ENCODE measurements at regions not wholly inside any gene's neighbourhood (a gene's known extent, or its start where the extent isn't known, plus 50 kb on each side); places are given as distances from the start of the nearest gene placed in this dataset.

DNA sequence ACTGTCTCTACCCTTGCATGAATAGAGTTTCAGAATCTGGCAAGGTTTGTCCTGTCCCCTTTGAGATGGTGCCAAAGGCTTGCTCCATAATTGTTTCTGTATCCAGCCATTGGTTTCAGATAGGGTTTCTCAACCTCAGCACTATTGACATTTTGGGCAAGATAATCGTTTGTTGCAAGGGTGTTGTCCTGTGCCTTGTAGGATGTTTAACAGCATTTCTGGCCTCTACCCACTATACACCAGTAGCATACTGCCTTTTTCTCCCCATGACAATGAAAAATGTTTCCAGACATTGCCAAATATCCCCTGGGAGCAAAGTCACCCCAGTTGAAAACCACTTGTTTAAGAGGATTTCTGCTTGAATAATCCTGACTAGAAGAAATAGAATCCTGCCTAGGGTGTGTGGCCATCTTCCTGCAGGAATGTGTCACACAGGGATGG, 126.8 kb downstream of the CDC42EP3 start:
- DNase-seq (ENCODE audit: low read depth) = no peak

DNA sequence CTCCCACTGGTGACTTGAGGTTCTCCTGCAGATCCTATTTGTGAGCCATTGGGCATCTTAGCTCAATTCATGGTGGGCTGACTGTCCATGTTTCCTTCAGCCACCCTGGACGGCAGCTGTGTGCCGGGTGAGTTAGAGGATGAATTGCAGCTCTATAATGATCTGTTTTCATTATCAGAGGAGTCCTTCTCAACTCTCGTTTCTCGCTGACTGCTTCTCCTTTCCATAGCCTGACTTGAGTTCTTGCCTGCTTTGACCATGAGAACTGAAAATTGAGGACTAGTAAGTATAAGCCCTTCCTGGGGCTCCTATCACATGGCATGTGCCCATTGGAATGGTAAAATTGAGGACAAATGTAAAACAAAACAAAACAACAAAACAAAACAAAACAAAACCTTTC, 121.8 kb downstream of the CDC42EP3 start:
- no peak for DNase-seq (ENCODE audit: low read depth)

DNA sequence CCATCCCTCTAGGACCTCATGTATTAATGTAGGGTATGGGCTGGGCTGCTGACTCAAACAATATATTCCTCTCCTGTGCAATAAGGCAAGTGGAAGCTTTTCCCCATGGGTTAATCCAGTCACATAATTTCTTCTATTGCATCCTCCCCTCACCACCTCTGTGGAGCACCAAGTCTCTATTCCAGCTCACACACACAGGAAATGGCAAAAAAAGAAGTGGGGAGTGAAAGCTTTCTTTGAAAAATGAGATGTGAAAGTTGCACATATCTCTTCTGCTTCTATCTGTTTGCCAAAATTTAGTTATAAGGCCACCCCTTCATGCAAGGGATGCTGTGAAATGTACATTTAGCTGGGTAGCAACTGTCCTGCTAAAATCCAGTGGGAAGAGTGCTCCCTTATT, 121.3 kb downstream of the CDC42EP3 start:
- DNase-seq (ENCODE audit: low read depth) = no peak

DNA sequence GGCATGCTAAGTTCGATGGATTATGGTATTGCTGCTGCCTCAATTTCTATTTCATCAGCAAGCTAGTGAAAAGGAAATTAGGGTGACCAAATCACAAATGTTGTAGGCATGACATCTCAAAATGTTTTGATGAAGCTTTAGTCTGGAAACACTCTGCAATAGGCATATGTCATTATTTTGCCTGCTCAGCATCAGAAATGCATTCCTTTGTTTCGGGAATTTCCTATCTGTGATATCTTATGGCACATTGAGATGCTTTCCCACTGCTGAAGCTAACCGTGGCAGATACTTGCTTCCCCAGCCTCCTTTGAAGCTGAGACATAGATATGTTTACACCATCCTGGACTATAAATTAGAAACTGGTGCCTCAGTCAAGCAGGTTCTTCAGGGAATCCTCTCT, 119.7 kb downstream of the CDC42EP3 start:
- DNase-seq (ENCODE audit: low read depth) = no peak

DNA sequence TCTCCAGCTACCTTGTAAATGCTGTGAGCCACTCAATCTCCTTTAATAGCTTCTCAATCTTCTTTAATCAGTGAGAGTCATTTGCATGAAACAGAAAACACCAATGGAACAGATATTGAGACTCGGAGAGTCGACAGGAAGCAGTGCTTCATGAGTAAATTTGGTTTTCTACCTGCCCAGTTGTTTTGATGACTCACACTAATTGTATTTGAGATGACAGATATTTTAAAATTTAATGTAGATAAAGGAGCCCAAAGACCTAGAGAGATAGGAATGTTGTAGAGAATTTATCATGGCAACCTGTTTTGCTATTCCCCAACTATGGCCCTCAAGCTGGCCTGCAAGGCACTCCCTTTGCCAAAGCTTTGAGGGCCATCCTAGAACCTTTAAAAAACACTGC, 119.1 kb downstream of the CDC42EP3 start:
- DNase-seq (ENCODE audit: low read depth) = no peak

DNA sequence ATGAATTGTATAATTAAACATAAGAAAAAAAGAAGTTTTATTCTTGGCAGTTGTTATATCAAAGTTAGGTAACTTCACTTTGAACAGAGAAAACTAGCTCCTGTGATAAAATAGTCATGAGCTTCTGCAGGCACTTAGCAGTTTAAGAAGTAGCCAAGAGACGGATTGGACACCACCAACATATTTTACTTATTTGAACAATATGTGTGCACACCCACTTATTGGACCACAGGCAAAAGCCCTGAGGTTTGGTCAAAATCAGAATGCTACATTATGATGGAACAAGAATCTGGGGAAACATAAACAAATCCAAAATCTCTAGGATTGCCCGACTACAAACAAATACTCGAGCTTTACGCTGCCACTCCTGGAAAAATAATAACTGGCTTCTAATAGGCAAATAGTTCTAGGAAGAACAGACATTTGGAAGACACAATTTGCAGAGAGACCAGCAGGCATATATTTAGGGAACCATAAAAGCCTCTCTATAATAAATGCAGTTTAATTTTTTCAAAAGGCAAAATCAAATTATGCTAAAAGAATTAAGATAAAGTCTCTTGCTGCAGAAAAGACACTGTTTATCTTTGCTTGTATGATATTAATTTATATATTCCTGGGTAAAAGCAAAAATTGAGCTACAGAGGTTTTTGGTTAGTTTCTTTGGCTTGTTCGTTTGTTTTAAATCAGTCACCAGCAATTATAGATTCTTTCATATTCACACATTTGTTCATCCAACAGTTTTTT, 117.9 kb downstream of the CDC42EP3 start:
- DNase-seq (ENCODE audit: low read depth) = no peak

DNA sequence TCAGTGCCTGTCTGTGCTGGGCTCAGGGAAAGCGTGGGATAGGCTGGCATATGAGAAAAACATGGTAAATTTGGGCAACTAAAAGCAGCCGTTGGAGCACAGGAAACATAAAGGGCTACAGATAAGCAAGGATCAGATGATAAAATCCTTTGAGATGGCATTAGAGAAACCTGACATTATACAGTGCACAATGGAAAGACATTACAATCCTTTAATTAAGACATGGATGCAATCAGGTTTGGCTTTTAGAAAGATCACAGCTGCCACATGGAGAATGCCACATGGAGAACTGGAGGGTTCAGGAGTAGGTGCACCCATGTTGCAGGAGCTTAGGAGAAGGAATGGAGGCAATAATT, 117.3 kb downstream of the CDC42EP3 start:
- no peak for DNase-seq (ENCODE audit: low read depth)

DNA sequence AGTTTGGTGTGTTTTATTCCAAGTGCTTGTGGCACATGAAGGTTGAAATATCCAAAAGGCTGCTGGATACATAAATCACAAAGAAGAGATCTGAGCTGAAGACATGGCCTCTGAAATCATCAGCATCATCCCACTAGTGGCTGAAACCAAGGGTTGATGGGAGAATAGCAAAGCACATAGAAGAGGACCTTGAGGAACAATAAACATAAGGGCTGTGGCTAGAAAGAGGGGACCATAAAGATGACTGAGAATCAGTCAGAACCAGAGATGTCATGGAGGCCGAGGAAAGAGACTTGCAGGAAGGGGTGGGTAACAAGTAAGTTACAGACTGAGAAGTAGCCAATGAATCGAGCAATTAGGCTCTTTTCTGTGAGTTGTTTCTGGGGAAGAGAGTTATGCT, 116.8 kb downstream of the CDC42EP3 start:
- DNase-seq (ENCODE audit: low read depth) = no peak

DNA sequence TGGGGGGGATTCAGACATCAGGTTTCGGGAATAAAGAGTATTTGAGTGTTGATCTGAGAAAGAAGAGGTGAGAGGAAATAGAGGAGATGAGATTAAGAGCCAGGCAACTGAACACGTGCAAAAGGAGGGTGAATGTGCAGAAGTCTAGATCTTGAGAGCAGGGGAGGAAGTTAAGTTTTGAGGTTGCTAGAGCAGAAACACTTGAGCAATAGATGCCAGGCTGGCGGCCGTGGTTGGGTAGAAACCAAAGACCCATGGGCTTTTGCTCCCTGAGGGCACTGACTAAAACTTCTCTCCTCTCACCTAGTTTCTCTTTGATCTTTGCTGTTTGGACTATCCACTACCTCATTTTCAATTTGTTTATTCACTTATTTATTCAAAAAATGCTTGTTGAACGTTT, 116.0 kb downstream of the CDC42EP3 start:
- no peak for DNase-seq (ENCODE audit: low read depth)

DNA sequence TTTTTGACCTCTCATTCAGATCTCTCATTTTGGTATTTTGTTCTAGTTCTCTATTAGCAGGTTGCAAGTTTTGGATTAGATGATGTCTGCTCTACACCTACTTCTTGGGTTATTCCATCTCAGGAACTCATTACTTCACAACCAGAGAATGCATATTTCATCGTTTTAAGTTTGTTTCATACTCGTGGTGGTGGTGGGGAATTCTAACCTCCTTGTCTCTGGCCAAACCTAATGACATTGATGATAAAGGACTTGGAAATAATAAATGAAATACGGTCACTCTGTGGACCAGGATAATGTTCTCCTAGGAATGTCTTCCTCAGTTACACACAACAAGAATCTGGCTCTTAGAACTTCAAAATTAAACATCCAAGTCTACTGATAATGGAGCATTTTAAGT, 115.2 kb downstream of the CDC42EP3 start:
- no peak for DNase-seq (ENCODE audit: low read depth)

DNA sequence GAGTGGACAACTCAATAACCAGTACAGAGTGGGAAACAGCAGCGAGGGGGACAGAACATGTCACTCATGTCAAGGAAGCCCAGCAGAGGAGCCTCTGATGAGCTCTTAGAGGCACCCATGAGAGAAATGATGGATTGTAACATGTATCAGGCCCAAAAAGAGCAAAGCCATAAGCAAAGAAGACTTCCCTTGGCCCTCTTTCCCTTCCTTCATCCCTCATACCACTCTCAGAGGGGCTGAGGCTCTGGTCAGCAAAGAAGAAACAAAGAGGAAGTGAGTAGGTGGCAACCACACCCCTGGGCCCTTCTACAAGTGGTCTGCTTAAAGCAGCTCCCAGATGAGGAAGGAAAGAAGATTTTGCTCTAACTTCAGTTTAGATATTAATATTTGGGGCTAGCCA, 112.8 kb downstream of the CDC42EP3 start:
- DNase-seq (ENCODE audit: low read depth) = no peak

DNA sequence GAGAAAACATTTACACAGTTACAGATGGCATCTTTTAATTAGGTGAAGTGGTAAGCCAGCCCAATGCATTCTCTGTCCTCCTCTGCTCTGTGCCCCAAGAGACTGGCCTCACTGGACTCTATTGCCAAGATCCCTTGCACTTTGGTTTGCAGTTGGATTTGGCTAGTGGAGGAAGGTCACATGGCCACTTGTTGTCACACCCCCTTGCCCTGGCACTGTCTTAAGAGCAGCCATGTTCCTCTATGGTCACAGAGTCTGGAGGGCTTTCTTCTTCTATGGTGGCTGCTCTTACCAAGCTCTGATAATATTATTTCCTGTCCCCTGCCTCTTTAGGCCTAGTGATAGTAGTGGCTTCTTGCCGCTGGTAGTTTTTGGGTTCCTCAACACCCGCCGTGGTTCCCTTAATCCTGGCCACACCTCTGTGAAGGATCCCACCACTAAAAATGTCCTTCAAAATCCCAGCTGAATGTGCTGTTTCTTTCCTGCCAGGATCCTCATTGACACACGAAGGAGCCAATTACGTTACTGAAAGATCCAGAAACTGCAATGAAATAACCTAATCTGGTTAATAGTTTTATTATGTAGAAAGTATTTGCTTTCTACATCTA, 111.1 kb downstream of the CDC42EP3 start:
- DNase-seq (ENCODE audit: low read depth) = no peak

DNA sequence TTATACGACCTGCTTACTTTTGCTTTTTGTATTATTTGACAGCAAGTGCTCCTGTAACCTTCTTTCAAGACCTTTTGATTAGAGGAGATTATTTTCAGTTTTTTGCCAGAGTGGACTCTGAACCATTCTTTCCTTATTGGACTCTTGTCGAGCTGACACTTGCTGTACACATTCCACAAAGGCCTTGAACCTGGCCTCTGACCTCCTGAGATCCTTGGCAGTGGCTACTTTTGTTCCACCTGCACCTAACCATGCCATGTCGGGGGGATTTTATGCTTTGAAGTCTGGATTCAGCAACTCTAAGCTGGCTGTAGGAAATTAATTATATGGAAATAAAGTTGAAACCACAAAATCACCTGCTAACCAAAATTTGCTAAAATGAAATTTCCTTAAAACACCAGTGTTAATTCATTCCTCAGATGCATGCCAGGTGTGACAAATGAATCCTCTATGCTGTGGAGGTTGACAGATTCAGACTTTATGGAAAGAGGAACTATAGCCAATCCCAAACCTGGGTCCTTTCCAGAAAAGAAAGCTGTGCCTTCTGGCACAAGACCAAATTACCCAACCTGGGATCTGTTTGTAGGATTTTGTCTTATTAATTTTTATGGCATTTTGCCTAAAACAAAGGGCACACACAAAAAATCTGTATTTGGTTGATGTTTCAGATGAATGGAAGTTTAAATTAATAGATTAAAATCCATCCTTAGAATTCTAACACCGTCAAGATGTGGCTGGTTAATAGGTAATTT, 110.4 kb downstream of the CDC42EP3 start:
- no peak for DNase-seq (ENCODE audit: low read depth)

DNA sequence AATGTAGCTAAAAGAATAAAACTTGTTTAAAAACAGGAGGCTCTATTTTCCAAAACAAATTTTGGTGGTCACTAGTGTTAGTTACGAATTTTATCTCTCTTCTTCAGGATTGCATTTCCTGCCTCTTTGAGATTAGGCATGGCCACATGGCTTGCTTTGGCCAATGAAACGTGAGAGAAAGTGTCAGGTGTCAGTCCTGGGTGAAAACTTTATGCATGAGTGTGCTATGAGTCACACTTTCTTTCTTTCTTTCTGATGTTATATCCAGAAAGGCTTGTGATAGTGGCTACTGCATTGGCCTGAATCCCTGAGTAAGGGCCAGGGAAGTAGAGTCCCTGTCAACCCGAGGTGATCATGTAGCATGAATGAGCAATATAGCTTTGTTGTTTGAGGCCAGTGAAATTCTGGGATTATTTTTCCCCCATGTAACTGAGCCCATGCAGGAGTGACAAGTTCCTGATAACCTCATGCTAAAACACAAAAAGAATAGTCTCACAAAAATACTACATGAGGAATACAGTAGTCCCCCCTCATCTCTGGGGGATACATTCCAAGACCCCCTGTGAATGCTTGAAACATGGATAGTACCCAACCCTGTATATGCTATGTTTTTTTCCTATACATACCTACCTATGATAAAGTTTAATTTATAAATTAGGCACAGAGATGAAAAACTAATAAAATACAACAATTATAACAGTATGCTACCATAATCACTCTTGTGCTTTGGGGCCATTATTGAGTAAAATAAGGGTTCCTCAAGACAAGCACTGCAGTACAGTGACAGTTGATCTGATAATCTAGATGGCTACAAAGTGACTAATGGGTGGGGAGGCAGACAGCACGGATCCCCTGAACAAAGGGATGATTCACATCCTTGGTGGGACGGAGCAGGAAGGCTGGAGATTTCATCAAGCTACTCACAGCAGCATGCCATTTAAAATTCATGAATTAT, 109.5 kb downstream of the CDC42EP3 start:
- peak; percentile 96 for DNase-seq (ENCODE audit: low read depth)

DNA sequence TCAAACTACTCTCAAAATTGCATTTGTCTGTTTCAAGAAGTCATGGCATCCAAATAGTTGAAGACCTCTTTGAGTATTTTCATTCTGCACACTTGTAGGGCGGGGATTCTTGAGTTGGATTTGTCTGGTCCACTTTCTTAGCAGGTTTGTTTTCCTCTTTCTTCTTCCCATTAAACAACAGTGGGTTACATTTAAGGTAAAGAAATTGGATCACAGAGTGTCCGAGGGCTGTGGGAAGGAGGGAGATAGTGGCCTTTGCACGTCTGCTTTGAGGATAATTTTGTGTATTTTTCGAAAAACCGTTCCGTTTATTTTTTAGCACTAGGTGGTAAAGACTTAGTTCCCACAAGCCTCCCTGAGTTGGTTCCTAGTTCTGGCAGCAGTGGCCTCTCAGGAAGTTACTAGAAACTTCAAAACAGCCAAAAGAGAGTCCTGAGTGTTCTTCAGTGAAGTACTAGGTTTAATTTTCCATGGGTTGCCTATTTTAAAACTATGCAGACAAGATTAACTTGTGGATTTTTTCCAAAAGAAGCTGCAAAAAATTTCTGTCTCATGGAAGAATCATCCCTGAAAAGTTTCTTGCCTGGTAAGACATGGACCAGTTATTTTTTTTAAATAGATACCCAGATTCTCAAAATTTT, 107.9 kb downstream of the CDC42EP3 start:
- DNase-seq (ENCODE audit: low read depth) = no peak

DNA sequence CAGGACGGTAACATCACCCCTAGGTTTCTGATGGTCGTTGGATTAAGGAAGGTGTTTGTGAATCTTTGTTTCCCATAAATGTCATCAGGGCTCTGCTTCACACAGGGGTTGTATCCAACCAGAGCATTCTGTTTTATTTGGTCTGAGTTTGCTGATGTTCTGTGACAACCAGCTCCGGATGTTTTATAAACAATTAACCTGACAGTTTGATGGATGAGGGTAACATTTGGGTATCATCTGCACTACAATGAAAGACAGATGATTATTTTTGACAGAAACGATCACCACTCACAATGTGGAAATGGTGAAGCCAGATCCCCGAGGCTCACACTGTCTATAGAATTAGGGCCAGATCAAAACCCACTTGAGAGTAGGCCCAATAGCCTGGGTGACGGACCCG, 107.1 kb downstream of the CDC42EP3 start:
- no peak for DNase-seq (ENCODE audit: low read depth)

DNA sequence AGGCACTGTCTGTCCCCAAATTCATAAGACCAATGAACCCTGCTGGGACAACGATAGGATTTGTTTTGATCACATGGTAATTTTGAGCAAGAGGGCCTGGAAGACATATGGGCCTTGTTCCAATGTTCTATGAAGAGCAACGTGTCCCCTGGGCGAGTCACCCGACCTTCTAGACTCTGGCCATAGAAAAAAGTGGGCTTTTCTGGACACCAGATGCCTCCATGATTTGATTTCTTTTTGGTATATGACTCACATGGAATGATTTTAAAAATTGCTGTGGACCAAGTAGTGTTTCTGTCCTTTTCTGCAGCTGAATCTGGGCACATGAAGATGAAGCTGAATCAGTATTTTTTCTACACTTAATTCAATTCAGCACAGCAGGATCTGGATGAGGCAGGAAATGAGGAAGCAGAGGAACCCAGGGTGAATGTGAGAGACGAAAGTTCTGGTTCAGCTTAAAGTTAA, 104.9 kb downstream of the CDC42EP3 start:
- DNase-seq (ENCODE audit: low read depth) = no peak

DNA sequence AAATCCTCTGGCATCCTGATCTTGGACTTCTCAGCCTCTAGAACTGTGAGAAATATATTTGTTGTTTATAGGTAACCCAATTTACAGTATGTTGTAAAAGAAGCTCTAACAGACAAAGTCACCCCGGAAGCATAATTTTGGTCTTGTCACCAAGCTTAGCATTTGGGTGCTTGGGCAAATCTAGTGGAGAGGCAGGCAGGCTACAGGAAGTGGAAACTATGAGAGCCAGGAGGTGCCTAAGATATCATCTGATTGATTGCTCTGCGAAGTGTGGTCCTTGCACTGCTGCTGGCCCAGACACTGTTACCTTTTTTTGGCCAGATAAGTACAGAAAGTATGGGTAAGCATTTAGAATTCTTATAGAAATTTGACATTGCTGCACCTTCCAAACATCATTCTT, 102.9 kb downstream of the CDC42EP3 start:
- no peak for DNase-seq (ENCODE audit: low read depth)

DNA sequence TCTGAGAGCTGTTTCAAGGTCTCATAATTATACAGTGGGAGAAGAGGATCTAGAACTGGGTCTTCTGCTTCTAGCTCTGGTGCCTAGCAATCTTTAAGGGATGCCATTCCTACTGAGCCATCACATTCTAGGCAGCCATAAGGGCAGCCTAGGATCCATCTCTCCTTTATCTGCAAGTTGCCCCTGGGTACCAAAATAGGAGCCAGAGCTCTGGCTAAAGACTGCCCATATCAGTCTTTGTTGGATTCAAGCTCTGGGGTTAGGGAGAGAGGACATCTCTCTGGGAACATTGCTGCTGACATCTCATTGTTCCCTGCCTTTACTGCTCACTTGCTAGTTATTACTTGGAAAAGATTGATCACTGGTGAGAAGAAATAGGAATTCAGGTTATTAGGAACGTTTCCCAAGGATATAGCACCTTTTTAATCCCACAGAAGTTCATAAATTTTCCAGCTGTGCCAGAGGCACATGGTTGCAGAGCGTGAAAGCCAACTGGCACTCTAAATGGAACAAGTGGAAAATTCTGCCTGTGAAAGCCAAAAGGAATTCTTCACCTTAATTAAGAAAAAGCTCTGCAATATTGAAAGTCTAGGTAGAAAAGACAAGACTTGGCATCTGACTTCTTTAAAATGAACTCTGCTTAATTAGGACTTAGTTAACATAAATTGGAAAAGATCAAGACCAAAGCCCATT, 102.2 kb downstream of the CDC42EP3 start:
- DNase-seq (ENCODE audit: low read depth) = no peak

DNA sequence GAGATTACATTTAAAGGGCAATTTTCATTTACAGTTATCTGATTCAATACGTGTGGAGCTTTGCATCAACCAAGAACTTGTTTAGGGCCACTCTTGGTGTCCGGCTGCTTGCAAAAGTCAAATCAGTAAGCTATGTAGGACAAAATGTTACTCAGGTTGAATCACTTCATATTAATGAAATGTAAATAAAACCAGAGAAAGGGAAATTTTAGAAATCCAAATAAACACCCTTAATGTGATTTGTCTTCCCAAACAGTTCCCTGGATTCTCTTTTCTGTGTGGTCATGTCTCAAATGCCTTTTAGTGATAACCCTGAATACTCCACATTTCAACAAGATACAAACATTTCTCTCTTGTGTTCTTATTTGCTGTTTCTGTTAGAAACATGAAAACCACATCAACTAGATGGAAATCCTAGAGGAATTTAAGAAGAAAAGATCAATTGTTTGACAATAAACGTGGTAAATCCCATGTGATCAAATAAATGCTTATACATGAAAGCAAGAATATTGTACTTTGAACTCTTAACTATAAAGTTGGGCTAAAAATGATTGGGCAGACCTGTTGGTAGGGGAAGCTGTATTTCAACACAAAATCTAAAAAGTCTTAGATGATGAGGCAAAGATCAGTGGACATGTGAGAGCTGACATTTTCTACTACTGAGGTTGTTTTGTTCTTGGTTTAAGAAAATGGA, 101.3 kb downstream of the CDC42EP3 start:
- peak; percentile 53 for DNase-seq (ENCODE audit: low read depth)

All from iris pigment epithelial cell (primary cell).